A673 (cell line): ENCODE measurements at regions not wholly inside any gene's neighbourhood (a gene's known extent, or its start where the extent isn't known, plus 50 kb on each side); places are given as distances from the start of the nearest gene placed in this dataset.

ENCODE experiments used
- CTCF ChIP-seq: fragments of 300-800, 200-600 bp; sonication (generic); conservative IDR thresholded peaks from 2 replicates; pipeline ENCODE4 v1.5.1; 2017; ENCODE audit warnings: low read depth, mild to moderate bottlenecking, antibody characterized with exemption, low read length, moderate library complexity, mixed read lengths
- EZH2 ChIP-seq: fragments of 200-600 bp; sonication (generic); IDR thresholded peaks from 2 replicates; pipeline ENCODE4 v1.6.1; 2017; ENCODE audit warnings: borderline replicate concordance, low read depth, mild to moderate bottlenecking, mixed read lengths, antibody characterized with exemption, low read length; ENCODE audit not compliant: poor library complexity, severe bottlenecking

- TF ChIP-seq CTCF (no peak), EZH2 (no peak)
Observed at GRCh38 chr4:45502471-45502870, 621.4 kb downstream of the GABRG1 start.
